ENCODE measurements at regions not wholly inside any gene's neighbourhood (a gene's known extent, or its start where the extent isn't known, plus 50 kb on each side); places are given as distances from the start of the nearest gene placed in this dataset.

DNA sequence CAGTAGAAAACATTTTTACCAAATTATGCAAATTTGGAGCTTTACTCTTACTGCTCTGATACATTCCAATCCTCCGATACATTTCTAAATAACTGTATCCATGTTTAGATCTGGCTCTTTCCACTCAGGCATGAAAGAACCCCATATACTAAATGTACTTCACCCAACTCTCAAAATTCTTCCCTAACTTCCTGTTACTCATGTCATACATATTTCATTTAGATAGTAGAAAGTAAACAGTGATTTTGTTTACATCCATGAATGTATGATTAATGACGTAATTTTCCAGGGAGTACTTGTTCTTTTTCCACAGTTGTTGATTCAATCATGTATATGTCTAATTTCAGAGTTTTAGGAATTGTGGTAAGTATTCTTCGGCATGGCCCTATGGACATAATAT is 1426.5 kb upstream of the C9orf72 start:
- Histone ChIP-seq H3K4ac (ENCODE audit: low read depth, low read length) (no peak overlapping the region), H3K14ac (ENCODE audit: low read length) (no peak overlapping the region), H3K27ac (ENCODE audit: low read depth, low read length) (no peak overlapping the region), H3K79me1 (ENCODE audit: low read length) (no peaks in the 10 kb centered on the region), H2AK5ac (ENCODE audit: low read length) (no peak overlapping the region), H3K4me1 (ENCODE audit: control insufficient read depth in 1 of 2, insufficient read depth in 2 of 2, low read length in 2 of 2) (no peaks in the 10 kb centered on the region), H2AFZ (ENCODE audit: insufficient read depth, low read length, poor library complexity) (no peak overlapping the region), H3K36me3 (ENCODE audit: control insufficient read depth in 1 of 2, insufficient read depth in 2 of 2, low read length in 2 of 2) (no peaks in the 10 kb centered on the region), H2BK120ac (ENCODE audit: insufficient read depth, low read length, poor library complexity) (no peak overlapping the region), H3K9ac (ENCODE audit: low read length) (no peak overlapping the region), H3K4me3 (ENCODE audit: low read depth, low read length) (no peak overlapping the region), H3K27me3 (ENCODE audit: insufficient read depth, low read length) (no peaks in the 10 kb centered on the region), H4K12ac (ENCODE audit: low read depth, low read length) (no peak overlapping the region), H4K8ac (ENCODE audit: low read depth, low read length) (no peak overlapping the region), H4K91ac (ENCODE audit: low read depth, low read length) (no peak overlapping the region), H3K4me2 (ENCODE audit: low read length) (no peak overlapping the region), H2BK5ac (ENCODE audit: low read depth, low read length, poor library complexity) (no peak overlapping the region), H3K23ac (ENCODE audit: low read length) (no peak overlapping the region), H3K79me2 (ENCODE audit: control insufficient read depth, insufficient read depth, low read length, poor library complexity) (no peaks in the 10 kb centered on the region), H2BK12ac (ENCODE audit: low read length) (no peak overlapping the region), H3K9me3 (ENCODE audit: insufficient read depth, low read depth, low read length) (no peaks in the 10 kb centered on the region), H3K18ac (ENCODE audit: low read length) (no peak overlapping the region)
- DNase-seq: no peak
- WGBS (ENCODE audit: extremely low coverage, insufficient coverage, insufficient read length): no CpG with 5 or more reads among the region's 3 CpGs

DNA sequence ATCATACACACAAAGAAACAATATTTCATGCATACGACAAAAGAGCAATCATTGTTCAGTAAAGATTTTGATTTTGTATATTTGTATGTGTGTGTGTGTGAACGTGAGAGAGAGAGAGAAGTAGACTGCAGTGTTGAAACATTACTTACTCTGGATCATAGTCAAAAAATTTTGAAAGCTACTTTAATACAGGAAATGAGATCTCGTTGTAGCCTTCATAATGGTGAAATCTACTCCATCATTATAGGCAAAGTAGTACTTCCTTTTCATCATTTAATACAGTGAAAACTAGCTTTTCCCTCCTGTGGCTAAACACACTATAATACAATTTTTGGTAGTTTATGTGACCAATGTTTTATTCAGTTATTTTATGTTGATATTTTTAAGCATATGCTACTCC is 1427.7 kb upstream of the C9orf72 start:
- H3K4ac ChIP-seq (ENCODE audit: low read depth, low read length): no peak overlapping the region
- H2AFZ ChIP-seq (ENCODE audit: insufficient read depth, low read length, poor library complexity): no peak overlapping the region
- H3K23ac ChIP-seq (ENCODE audit: low read length): no peak overlapping the region
- H3K9me3 ChIP-seq (ENCODE audit: insufficient read depth, low read depth, low read length): no peaks in the 10 kb centered on the region
- H2BK5ac ChIP-seq (ENCODE audit: low read depth, low read length, poor library complexity): no peak overlapping the region
- H2BK120ac ChIP-seq (ENCODE audit: insufficient read depth, low read length, poor library complexity): no peak overlapping the region
- no peak overlapping the region for H3K14ac ChIP-seq (ENCODE audit: low read length)
- H3K27me3 ChIP-seq (ENCODE audit: insufficient read depth, low read length): no peaks in the 10 kb centered on the region
- H4K12ac ChIP-seq (ENCODE audit: low read depth, low read length): no peak overlapping the region
- no peak overlapping the region for H2BK12ac ChIP-seq (ENCODE audit: low read length)
- H4K91ac ChIP-seq (ENCODE audit: low read depth, low read length): no peak overlapping the region
- H3K27ac ChIP-seq (ENCODE audit: low read depth, low read length): no peak overlapping the region
- WGBS (ENCODE audit: extremely low coverage, insufficient coverage, insufficient read length): no CpG with 5 or more reads among the region's 3 CpGs
- no peak overlapping the region for H3K18ac ChIP-seq (ENCODE audit: low read length)
- no peak for DNase-seq
- H3K4me1 ChIP-seq (ENCODE audit: control insufficient read depth in 1 of 2, insufficient read depth in 2 of 2, low read length in 2 of 2): no peaks in the 10 kb centered on the region
- H3K9ac ChIP-seq (ENCODE audit: low read length): no peak overlapping the region
- H3K4me2 ChIP-seq (ENCODE audit: low read length): no peak overlapping the region
- H3K4me3 ChIP-seq (ENCODE audit: low read depth, low read length): no peak overlapping the region
- no peaks in the 10 kb centered on the region for H3K79me2 ChIP-seq (ENCODE audit: control insufficient read depth, insufficient read depth, low read length, poor library complexity)
- no peak overlapping the region for H4K8ac ChIP-seq (ENCODE audit: low read depth, low read length)
- no peaks in the 10 kb centered on the region for H3K36me3 ChIP-seq (ENCODE audit: control insufficient read depth in 1 of 2, insufficient read depth in 2 of 2, low read length in 2 of 2)
- no peak overlapping the region for H2AK5ac ChIP-seq (ENCODE audit: low read length)
- H3K79me1 ChIP-seq (ENCODE audit: low read length): no peaks in the 10 kb centered on the region

GRCh38 chr9:29004988-29005387 is 1431.7 kb upstream of the C9orf72 start:
- Histone ChIP-seq H2BK5ac (ENCODE audit: low read depth, low read length, poor library complexity) (no peak overlapping the region), H3K9me3 (ENCODE audit: insufficient read depth, low read depth, low read length) (no peaks in the 10 kb centered on the region), H3K4ac (ENCODE audit: low read depth, low read length) (no peak overlapping the region), H3K4me2 (ENCODE audit: low read length) (no peak overlapping the region), H2BK12ac (ENCODE audit: low read length) (no peak overlapping the region), H4K91ac (ENCODE audit: low read depth, low read length) (no peak overlapping the region), H3K4me1 (ENCODE audit: control insufficient read depth in 1 of 2, insufficient read depth in 2 of 2, low read length in 2 of 2) (no peaks in the 10 kb centered on the region), H2BK120ac (ENCODE audit: insufficient read depth, low read length, poor library complexity) (no peak overlapping the region), H4K12ac (ENCODE audit: low read depth, low read length) (no peak overlapping the region), H4K8ac (ENCODE audit: low read depth, low read length) (no peak overlapping the region), H3K36me3 (ENCODE audit: control insufficient read depth in 1 of 2, insufficient read depth in 2 of 2, low read length in 2 of 2) (no peaks in the 10 kb centered on the region), H3K18ac (ENCODE audit: low read length) (no peak overlapping the region), H3K14ac (ENCODE audit: low read length) (no peak overlapping the region), H3K23ac (ENCODE audit: low read length) (no peak overlapping the region), H3K79me1 (ENCODE audit: low read length) (no peaks in the 10 kb centered on the region), H3K27ac (ENCODE audit: low read depth, low read length) (no peak overlapping the region), H3K79me2 (ENCODE audit: control insufficient read depth, insufficient read depth, low read length, poor library complexity) (no peaks in the 10 kb centered on the region), H2AFZ (ENCODE audit: insufficient read depth, low read length, poor library complexity) (no peak overlapping the region), H2AK5ac (ENCODE audit: low read length) (no peak overlapping the region), H3K4me3 (ENCODE audit: low read depth, low read length) (no peak overlapping the region), H3K9ac (ENCODE audit: low read length) (no peak overlapping the region), H3K27me3 (ENCODE audit: insufficient read depth, low read length) (no peaks in the 10 kb centered on the region)
- WGBS (ENCODE audit: extremely low coverage, insufficient coverage, insufficient read length): no CpG with 5 or more reads among the region's 1 CpG
- DNase-seq: no peak

DNA sequence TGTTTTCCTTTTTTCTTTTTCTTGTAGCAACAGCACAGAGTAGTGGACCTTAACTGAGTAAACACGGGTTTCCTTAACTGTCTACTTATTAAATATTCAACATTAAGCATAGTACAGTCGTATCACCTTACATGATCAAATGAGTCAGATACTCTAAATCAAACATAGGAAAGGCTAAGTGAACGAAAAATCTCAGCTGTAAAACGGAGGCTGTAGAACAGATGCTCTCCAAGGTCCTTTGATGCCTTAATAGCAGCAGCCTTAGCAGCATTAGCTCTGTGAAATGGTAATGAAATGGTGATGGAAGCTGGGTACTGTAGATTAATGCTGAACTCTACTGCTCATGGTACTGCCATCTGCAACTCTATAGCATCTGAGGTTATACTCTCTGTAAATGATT is 1433.3 kb upstream of the C9orf72 start:
- no peak overlapping the region for H3K4ac ChIP-seq (ENCODE audit: low read depth, low read length)
- H3K14ac ChIP-seq (ENCODE audit: low read length): no peak overlapping the region
- H2BK5ac ChIP-seq (ENCODE audit: low read depth, low read length, poor library complexity): no peak overlapping the region
- no peaks in the 10 kb centered on the region for H3K36me3 ChIP-seq (ENCODE audit: control insufficient read depth in 1 of 2, insufficient read depth in 2 of 2, low read length in 2 of 2)
- H3K4me1 ChIP-seq (ENCODE audit: control insufficient read depth in 1 of 2, insufficient read depth in 2 of 2, low read length in 2 of 2): no peaks in the 10 kb centered on the region
- H3K4me2 ChIP-seq (ENCODE audit: low read length): no peak overlapping the region
- H4K12ac ChIP-seq (ENCODE audit: low read depth, low read length): no peak overlapping the region
- H2BK12ac ChIP-seq (ENCODE audit: low read length): no peak overlapping the region
- H2AFZ ChIP-seq (ENCODE audit: insufficient read depth, low read length, poor library complexity): no peak overlapping the region
- no peaks in the 10 kb centered on the region for H3K79me2 ChIP-seq (ENCODE audit: control insufficient read depth, insufficient read depth, low read length, poor library complexity)
- no peak overlapping the region for H3K23ac ChIP-seq (ENCODE audit: low read length)
- H3K18ac ChIP-seq (ENCODE audit: low read length): no peak overlapping the region
- no peak overlapping the region for H3K4me3 ChIP-seq (ENCODE audit: low read depth, low read length)
- H2AK5ac ChIP-seq (ENCODE audit: low read length): no peak overlapping the region
- no peaks in the 10 kb centered on the region for H3K79me1 ChIP-seq (ENCODE audit: low read length)
- H3K27ac ChIP-seq (ENCODE audit: low read depth, low read length): no peak overlapping the region
- H4K91ac ChIP-seq (ENCODE audit: low read depth, low read length): no peak overlapping the region
- H3K27me3 ChIP-seq (ENCODE audit: insufficient read depth, low read length): no peaks in the 10 kb centered on the region
- no peak for DNase-seq
- WGBS (ENCODE audit: extremely low coverage, insufficient coverage, insufficient read length): no CpG with 5 or more reads among the region's 4 CpGs
- no peaks in the 10 kb centered on the region for H3K9me3 ChIP-seq (ENCODE audit: insufficient read depth, low read depth, low read length)
- H4K8ac ChIP-seq (ENCODE audit: low read depth, low read length): no peak overlapping the region
- H3K9ac ChIP-seq (ENCODE audit: low read length): no peak overlapping the region
- H2BK120ac ChIP-seq (ENCODE audit: insufficient read depth, low read length, poor library complexity): no peak overlapping the region
